ENCODE measurements at regions not wholly inside any gene's neighbourhood (a gene's known extent, or its start where the extent isn't known, plus 50 kb on each side); places are given as distances from the start of the nearest gene placed in this dataset.

- TF ChIP-seq CTCF (IDR thresholded peaks at IDR 0.05; ENCODE audit: low read depth, low read length) (no peak), EZH2phosphoT487 (IDR thresholded peaks at IDR 0.05; ENCODE audit: low read depth) (no peak)
Measured at GRCh38 chr20:20821484-20822260, 109.2 kb upstream of the RALGAPA2 start.
